ENCODE measurements at regions not wholly inside any gene's neighbourhood (a gene's known extent, or its start where the extent isn't known, plus 50 kb on each side); places are given as distances from the start of the nearest gene placed in this dataset.

DNA sequence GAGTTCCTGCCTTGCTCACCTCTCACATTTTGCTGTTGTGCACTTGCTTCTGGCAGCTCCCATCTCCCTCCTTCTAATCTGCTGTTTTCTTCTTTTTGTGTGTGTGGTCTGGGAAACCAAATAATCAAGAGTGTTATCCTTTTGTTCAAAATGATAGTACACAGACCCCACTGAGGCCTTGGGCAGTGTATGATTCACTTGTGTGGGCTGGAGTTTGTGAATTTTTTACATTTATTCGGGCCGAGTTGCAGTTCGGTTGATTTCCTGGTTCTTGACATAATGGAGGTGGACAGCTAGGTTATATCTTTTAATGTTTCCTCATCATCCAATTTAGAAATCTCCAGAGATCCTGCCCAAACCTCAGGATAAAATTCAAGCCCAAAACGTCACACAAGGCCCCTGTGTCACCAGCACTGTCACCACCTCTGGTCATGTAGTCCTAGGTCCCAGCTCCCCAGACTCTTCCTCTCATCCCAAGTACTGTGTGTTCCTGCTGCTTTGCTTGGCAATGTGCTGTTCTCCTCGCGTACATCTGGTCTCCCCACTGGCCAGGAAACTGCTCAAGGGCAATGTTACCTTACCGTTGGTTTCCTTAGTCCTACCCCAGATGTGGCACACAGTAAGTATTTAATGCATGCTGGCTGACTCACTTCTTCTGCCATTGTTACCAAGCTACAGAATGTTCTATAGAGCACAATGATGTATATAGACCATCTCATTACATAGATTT is 55.7 kb upstream of the PHACTR2 start:
- TF ChIP-seq, protein P1, sequence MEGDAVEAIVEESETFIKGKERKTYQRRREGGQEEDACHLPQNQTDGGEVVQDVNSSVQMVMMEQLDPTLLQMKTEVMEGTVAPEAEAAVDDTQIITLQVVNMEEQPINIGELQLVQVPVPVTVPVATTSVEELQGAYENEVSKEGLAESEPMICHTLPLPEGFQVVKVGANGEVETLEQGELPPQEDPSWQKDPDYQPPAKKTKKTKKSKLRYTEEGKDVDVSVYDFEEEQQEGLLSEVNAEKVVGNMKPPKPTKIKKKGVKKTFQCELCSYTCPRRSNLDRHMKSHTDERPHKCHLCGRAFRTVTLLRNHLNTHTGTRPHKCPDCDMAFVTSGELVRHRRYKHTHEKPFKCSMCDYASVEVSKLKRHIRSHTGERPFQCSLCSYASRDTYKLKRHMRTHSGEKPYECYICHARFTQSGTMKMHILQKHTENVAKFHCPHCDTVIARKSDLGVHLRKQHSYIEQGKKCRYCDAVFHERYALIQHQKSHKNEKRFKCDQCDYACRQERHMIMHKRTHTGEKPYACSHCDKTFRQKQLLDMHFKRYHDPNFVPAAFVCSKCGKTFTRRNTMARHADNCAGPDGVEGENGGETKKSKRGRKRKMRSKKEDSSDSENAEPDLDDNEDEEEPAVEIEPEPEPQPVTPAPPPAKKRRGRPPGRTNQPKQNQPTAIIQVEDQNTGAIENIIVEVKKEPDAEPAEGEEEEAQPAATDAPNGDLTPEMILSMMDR (IDR thresholded peaks at IDR 0.05; ENCODE audit: control insufficient read depth, extremely low read depth, insufficient read depth), result no peak
- DNase-seq (ENCODE audit: low read depth), result no peak
- H3K4me3 ChIP-seq (ENCODE audit: low read depth, low read length), result no peak overlapping the region

DNA sequence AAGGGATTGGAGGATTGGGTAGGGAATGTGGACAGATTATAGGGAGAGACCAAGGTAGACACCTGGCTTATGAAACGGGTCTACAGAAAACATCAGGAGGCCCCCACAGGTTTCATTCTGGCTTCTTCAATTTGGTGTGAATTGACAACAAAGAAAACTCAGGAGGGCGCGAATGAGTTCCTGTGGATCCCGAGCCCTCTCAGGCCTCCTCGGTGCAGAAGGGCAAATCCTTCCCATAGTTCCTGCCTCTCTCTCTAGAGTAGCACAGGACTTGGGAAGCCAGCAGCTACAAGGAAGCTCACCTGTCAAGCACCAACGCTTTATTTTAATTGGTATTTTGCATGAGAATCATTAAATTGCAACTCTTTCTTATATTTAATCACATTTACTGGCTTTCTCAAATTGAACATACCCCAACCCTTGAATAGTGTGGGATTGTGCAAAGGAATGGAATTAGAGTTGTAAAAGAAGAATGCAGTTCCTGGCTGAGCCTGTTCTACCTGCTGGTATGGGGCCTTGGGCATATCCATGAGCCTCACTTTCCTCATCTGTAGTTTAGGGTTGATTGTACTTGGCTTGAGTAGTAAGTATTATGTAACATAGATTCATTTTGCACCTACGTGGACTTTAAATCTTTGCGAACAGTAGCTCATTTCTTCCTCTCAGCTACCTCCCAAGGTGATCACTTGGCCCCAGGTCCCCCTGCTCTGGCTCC is 56.4 kb upstream of the PHACTR2 start:
- H3K4me3 ChIP-seq (ENCODE audit: low read depth, low read length), result no peak overlapping the region
- no peak for DNase-seq (ENCODE audit: low read depth)
- TF ChIP-seq, protein P1 (IDR thresholded peaks at IDR 0.05; ENCODE audit: control insufficient read depth, extremely low read depth, insufficient read depth), result no peak

DNA sequence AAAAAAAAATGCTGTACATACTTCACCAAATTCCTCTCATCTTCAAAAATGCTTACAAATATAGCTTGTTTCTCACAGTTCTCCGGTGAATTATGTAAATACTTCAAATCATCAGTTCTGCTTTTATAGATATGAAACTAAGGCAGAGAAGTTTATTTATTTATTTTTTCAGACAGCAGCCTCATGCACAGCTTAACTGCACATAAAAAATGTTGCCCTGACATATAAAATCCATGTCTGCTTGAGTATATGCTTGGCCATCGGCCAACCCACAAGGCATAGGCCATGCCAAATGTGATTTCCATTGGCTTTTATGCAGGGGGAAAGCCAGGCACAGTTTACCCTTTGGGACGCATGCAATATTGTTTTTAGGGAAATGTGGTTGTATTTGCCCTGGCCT is 57.3 kb upstream of the PHACTR2 start:
- TF ChIP-seq, protein P1 (IDR thresholded peaks at IDR 0.05; ENCODE audit: control insufficient read depth, extremely low read depth, insufficient read depth), result no peak
- peak; percentile 23 for DNase-seq (ENCODE audit: low read depth)
- no peak overlapping the region for H3K4me3 ChIP-seq (ENCODE audit: low read depth, low read length)

DNA sequence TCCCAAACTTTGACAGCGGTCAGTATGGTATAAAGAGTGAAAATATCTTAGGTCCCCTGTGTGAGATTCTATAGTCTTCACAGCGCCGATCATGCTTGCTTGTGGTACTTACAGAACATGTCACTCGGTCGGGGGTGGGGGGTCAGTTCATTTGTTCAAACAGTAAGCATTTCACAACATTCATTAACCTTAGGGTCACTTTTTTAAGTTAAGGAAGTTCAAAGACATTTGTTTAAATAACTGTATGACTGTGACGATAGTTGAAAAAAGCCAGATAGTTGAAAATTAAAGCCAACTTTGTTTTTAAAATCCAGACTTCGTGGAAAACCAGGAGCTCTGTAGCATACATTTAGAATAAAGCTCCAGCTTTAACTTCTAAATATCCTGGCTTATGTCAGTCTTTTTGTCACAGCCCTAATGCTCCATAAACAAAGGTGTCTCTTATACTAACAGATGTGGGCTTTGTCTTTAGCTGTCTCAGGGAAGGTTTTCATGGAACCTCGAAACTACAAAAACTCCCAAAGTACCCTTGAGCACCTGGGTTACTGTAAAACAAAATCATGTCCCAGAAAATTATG is 57.9 kb upstream of the PHACTR2 start:
- TF ChIP-seq, protein P1 (IDR thresholded peaks at IDR 0.05; ENCODE audit: control insufficient read depth, extremely low read depth, insufficient read depth), result no peak
- no peak for DNase-seq (ENCODE audit: low read depth)
- H3K4me3 ChIP-seq (ENCODE audit: low read depth, low read length), result no peak overlapping the region

DNA sequence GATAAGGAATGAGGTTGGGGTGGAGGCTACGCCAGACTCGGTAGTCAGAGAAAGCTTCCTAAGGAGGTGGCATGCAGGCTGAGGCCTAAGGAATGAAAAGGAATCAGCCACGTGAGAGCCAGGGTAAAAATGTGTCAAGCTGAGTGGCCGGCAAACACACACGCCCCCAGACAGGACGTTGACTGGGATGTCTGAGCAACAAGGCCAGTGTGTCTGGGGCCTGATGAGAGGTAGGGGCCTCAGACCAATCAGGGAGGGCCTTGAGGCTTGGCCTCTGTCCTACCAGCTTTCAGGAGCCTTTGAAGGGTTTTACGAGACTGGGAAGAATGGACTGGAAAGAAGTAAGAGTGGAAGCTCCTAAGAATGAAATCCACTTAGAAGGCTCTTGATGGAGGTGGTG is 61.0 kb upstream of the PHACTR2 start:
- no peak overlapping the region for H3K4me3 ChIP-seq (ENCODE audit: low read depth, low read length)
- DNase-seq (ENCODE audit: low read depth), result no peak
- TF ChIP-seq, protein P1 (IDR thresholded peaks at IDR 0.05; ENCODE audit: control insufficient read depth, extremely low read depth, insufficient read depth), result no peak

DNA sequence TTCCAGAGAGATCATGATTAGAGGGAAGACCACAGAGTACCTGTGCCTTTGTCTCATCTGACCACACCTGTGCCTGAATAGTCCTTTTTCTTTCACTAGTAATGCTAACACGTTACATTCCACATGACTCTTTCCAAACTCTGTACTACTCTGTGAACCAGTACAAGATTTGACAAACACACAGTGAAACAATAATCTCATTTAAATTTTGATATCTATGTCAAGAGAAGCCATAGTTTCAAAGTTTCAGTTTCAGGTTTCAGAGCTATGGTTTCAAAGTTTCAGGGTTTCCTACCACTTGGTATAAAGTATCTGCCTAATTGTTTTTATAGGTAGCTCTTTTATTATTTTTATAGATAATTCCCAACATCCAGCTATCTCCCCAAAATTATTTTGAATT is 62.0 kb upstream of the PHACTR2 start:
- TF ChIP-seq, protein P1 (IDR thresholded peaks at IDR 0.05; ENCODE audit: control insufficient read depth, extremely low read depth, insufficient read depth), result no peak
- H3K4me3 ChIP-seq (ENCODE audit: low read depth, low read length), result no peak overlapping the region
- DNase-seq (ENCODE audit: low read depth), result no peak

All from LNCaP clone FGC (cell line).